MCF 10A (cell line): ENCODE measurements at regions not wholly inside any gene's neighbourhood (a gene's known extent, or its start where the extent isn't known, plus 50 kb on each side); places are given as distances from the start of the nearest gene placed in this dataset.

Source experiments
- BruUV-seq: library from RNA; stranded (reverse); fragments of 400-500 nt; replicated peaks from 2 replicates; lab custom pipeline; 2021; lab: Mats Ljungman, UMichigan
- CTCF ChIA-PET: fragments of 300-600 bp; sonication (Branson Sonifier 250); formaldehyde crosslinking; extraction: SDS; loops from one replicate; lab custom pipeline; 2021; ENCODE audit warnings: antibody characterized with exemption, inconsistent platforms; lab: Yijun Ruan, JAX
- POLR2A ChIA-PET: fragments of 300-600, 350-650 bp; sonication (Branson Sonifier 250); formaldehyde crosslinking; extraction: SDS; loops from one replicate; lab custom pipeline; 2020; ENCODE audit warnings: antibody characterized with exemption, inconsistent platforms; lab: Yijun Ruan, JAX
- DNase-seq: peaks from one replicate; pipeline ENCODE4 v3.0.0-alpha.2; 2018; ENCODE audit not compliant: unreplicated experiment
- H3K27ac Mint-ChIP-seq: one replicate; pipeline ENCODE4 v1.8.0; 2022; ENCODE audit warnings: mild to moderate bottlenecking, low read depth, mixed read lengths; ENCODE audit not compliant: unreplicated experiment
- H3K27me3 Mint-ChIP-seq: one replicate; pipeline ENCODE4 v1.8.0; 2022; ENCODE audit warnings: mixed read lengths; ENCODE audit not compliant: insufficient read depth, unreplicated experiment
- H3K36me3 Mint-ChIP-seq: one replicate; pipeline ENCODE4 v1.8.0; 2022; ENCODE audit warnings: mild to moderate bottlenecking, moderate library complexity, mixed read lengths; ENCODE audit not compliant: insufficient read depth, unreplicated experiment
- H3K4me1 Mint-ChIP-seq: one replicate; pipeline ENCODE4 v1.8.0; 2022; ENCODE audit warnings: mixed read lengths; ENCODE audit not compliant: insufficient read depth, unreplicated experiment
- H3K4me3 Mint-ChIP-seq: one replicate; pipeline ENCODE4 v1.8.0; 2022; ENCODE audit warnings: mild to moderate bottlenecking, moderate library complexity, mixed read lengths; ENCODE audit not compliant: unreplicated experiment
- H3K9me3 Mint-ChIP-seq: one replicate; pipeline ENCODE4 v1.8.0; 2022; ENCODE audit warnings: mixed read lengths; ENCODE audit not compliant: unreplicated experiment
- intact Hi-C: fragments of 100-400 bp; cut with micrococcal nuclease; formaldehyde crosslinking; loops from 2 replicates; pipeline ENCODE4 v1.14.1; 2022
- TF ChIP-seq, protein P1 (sequence below): fragments of 200-600 bp; IDR thresholded peaks from one replicate; pipeline ENCODE4 v1.8.0; 2022; ENCODE audit warnings: antibody characterized with exemption, mild to moderate bottlenecking; ENCODE audit not compliant: unreplicated experiment

DNA sequence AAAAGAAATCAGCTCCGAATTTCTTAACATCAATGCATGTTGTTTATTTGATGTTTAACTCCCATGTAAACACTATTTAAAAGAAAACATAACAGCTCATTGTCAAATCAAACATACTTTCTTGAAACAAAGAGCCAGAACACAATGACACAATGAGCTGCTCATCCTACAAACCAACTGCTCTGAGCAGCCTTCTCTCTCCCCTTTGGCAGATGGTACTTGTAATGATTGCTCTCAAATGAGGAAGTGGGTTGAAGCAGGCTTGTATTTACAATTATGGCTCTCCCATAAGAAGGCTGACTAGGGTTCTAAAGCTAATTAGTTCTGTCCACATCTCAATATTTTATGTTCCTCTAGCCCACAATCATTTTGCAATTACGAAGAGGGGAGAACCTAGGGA, 637.8 kb upstream of the ADGRL3 start:
- ChIA-PET POLR2A (interaction anchor here (0.7 kb wide), 1 partner anchor 409 kb away, joined by 3 read pairs; no protein-coding TSS in a partner anchor), CTCF (no interaction called here)
- BruUV-seq, result no TSS peak
- H3K4me1 Mint-ChIP-seq, result no peaks in the 10 kb centered on the region
- intact Hi-C loops, result no loop called here
- TF ChIP-seq, protein P1, sequence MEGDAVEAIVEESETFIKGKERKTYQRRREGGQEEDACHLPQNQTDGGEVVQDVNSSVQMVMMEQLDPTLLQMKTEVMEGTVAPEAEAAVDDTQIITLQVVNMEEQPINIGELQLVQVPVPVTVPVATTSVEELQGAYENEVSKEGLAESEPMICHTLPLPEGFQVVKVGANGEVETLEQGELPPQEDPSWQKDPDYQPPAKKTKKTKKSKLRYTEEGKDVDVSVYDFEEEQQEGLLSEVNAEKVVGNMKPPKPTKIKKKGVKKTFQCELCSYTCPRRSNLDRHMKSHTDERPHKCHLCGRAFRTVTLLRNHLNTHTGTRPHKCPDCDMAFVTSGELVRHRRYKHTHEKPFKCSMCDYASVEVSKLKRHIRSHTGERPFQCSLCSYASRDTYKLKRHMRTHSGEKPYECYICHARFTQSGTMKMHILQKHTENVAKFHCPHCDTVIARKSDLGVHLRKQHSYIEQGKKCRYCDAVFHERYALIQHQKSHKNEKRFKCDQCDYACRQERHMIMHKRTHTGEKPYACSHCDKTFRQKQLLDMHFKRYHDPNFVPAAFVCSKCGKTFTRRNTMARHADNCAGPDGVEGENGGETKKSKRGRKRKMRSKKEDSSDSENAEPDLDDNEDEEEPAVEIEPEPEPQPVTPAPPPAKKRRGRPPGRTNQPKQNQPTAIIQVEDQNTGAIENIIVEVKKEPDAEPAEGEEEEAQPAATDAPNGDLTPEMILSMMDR, result no peak
- no peak for DNase-seq
- H3K27ac Mint-ChIP-seq, result no peak overlapping the region
- no peaks in the 10 kb centered on the region for H3K27me3 Mint-ChIP-seq
- H3K9me3 Mint-ChIP-seq, result no peaks in the 10 kb centered on the region
- H3K36me3 Mint-ChIP-seq, result no peaks in the 10 kb centered on the region
- no peak overlapping the region for H3K4me3 Mint-ChIP-seq

DNA sequence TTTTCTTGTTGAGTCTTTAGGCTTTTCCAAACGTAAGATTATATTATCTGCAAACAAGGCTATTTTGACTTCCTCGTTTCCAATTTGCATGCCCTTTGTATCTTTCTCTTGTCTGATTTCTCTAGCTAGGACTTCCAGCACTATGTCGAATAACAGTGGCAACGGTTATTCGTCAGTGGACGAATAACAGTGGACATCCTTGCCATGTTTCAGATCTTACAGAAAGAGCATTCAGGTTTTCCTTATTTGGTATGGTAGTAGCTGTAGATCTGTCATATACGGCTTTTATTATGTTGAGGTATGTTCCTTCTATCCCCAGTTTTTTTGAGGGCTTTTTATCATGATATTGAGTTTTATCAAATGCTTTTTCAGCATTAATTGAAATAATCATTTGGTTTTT, 634.6 kb upstream of the ADGRL3 start:
- DNase-seq, result no peak
- ChIA-PET CTCF (no interaction called here), POLR2A (no interaction called here)
- no peaks in the 10 kb centered on the region for H3K27me3 Mint-ChIP-seq
- TF ChIP-seq, protein P1, result no peak
- BruUV-seq, result no TSS peak
- H3K36me3 Mint-ChIP-seq, result no peaks in the 10 kb centered on the region
- H3K4me1 Mint-ChIP-seq, result no peaks in the 10 kb centered on the region
- no peak overlapping the region for H3K4me3 Mint-ChIP-seq
- intact Hi-C loops, result no loop called here
- peaks cover 14% of the 10 kb centered on the region for H3K9me3 Mint-ChIP-seq
- no peak overlapping the region for H3K27ac Mint-ChIP-seq

DNA sequence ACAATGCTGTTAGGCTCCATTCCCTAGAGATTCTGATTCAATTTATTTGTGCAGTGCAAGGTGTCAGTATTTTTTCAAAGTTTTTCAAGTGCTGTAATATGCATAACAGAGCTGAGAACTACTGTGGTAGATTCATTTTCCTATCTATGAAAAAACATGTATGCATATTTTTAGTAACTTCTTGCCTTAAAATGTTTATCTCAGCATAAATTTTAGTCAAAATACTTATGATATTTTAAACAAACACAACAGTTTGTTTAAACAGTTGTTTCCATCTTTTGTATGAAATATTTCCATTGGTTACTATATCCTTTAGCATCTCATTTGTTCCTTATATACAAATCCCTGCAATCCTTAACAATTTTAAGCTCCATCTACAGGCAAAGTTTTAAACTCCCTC, 624.8 kb upstream of the ADGRL3 start:
- no peak for DNase-seq
- H3K9me3 Mint-ChIP-seq, result no peaks in the 10 kb centered on the region
- ChIA-PET CTCF (no interaction called here), POLR2A (no interaction called here)
- intact Hi-C loops, result no loop called here
- H3K4me3 Mint-ChIP-seq, result no peak overlapping the region
- no TSS peak for BruUV-seq
- H3K36me3 Mint-ChIP-seq, result no peaks in the 10 kb centered on the region
- H3K27me3 Mint-ChIP-seq, result no peaks in the 10 kb centered on the region
- no peak overlapping the region for H3K27ac Mint-ChIP-seq
- TF ChIP-seq, protein P1, result no peak
- no peaks in the 10 kb centered on the region for H3K4me1 Mint-ChIP-seq

DNA sequence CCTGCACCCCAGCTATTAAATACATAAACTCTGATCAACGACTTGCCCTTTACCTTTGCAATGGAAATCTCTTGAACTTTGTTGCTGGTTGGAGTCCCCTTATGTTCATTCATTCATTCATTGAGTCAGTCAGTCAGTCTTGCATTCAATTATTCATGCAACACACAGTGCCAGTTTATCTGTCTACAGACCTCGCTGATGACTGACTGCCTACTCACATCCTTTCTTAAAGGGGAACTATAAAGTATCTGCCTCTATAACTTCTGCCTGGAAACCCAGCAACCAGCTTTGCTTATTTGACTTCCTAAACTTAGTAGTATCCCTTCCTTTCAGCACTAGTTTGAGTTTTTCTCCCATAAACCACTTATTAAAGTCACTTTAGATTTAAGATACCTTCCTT, 620.8 kb upstream of the ADGRL3 start:
- TF ChIP-seq, protein P1, result no peak
- H3K9me3 Mint-ChIP-seq, result no peaks in the 10 kb centered on the region
- CTCF ChIA-PET, result interaction anchor here (0.6 kb wide), 1 partner anchor 1346 kb away, joined by 3 read pairs; no protein-coding TSS in a partner anchor
- H3K27me3 Mint-ChIP-seq, result no peaks in the 10 kb centered on the region
- no peak for DNase-seq
- POLR2A ChIA-PET, result interaction anchor here (0.7 to 1.6 kb wide), 2 partner anchors 9 to 28 kb away, joined by 3 to 4 read pairs; no protein-coding TSS in a partner anchor
- BruUV-seq, result no TSS peak
- no peaks in the 10 kb centered on the region for H3K36me3 Mint-ChIP-seq
- H3K4me1 Mint-ChIP-seq, result no peaks in the 10 kb centered on the region
- intact Hi-C loops, result no loop called here
- no peak overlapping the region for H3K4me3 Mint-ChIP-seq
- no peak overlapping the region for H3K27ac Mint-ChIP-seq
